UCSD-AML1 (cell line): ENCODE measurements at regions not wholly inside any gene's neighbourhood (a gene's known extent, or its start where the extent isn't known, plus 50 kb on each side); places are given as distances from the start of the nearest gene placed in this dataset.

Experiments used
- DNase-seq: peaks from one replicate; lab custom pipeline; 2025; ENCODE audit not compliant: unreplicated experiment; lab: John Stamatoyannopoulos, UW

- DNase-seq: no peak
Measured at GRCh38 chr13:86201477-86201876, 402.3 kb upstream of the SLITRK6 start.

GRCh38 chr13:86193281-86193680 is 394.1 kb upstream of the SLITRK6 start:
- no peak for DNase-seq

GRCh38 chr13:86188170-86188569 is 389.0 kb upstream of the SLITRK6 start:
- no peak for DNase-seq

- no peak for DNase-seq
Measured at GRCh38 chr13:86185636-86186035, 386.4 kb upstream of the SLITRK6 start.

GRCh38 chr13:86185107-86185506 is 385.9 kb upstream of the SLITRK6 start:
- DNase-seq: no peak

GRCh38 chr13:86174622-86175021 is 375.4 kb upstream of the SLITRK6 start:
- DNase-seq: no peak

GRCh38 chr13:86172961-86173360 is 373.7 kb upstream of the SLITRK6 start:
- no peak for DNase-seq

- no peak for DNase-seq
Measured at GRCh38 chr13:86161257-86161656, 362.0 kb upstream of the SLITRK6 start.

GRCh38 chr13:86155756-86156155 is 356.5 kb upstream of the SLITRK6 start:
- DNase-seq: no peak

GRCh38 chr13:86142080-86142479 is 342.9 kb upstream of the SLITRK6 start:
- DNase-seq: no peak

GRCh38 chr13:86135856-86136255 is 336.6 kb upstream of the SLITRK6 start:
- no peak for DNase-seq

GRCh38 chr13:86121881-86122280 is 322.7 kb upstream of the SLITRK6 start:
- no peak for DNase-seq

- DNase-seq: no peak
Measured at GRCh38 chr13:86109107-86109506, 309.9 kb upstream of the SLITRK6 start.

- no peak for DNase-seq
Measured at GRCh38 chr13:86108334-86108733, 309.1 kb upstream of the SLITRK6 start.

- no peak for DNase-seq
Measured at GRCh38 chr13:86098511-86098910, 299.3 kb upstream of the SLITRK6 start.

- no peak for DNase-seq
Measured at GRCh38 chr13:86095351-86095750, 296.1 kb upstream of the SLITRK6 start.

- DNase-seq: no peak
Measured at GRCh38 chr13:86090181-86090580, 291.0 kb upstream of the SLITRK6 start.

- no peak for DNase-seq
Measured at GRCh38 chr13:86087244-86087643, 288.0 kb upstream of the SLITRK6 start.

GRCh38 chr13:86085890-86086289 is 286.7 kb upstream of the SLITRK6 start:
- no peak for DNase-seq

GRCh38 chr13:86082121-86082520 is 282.9 kb upstream of the SLITRK6 start:
- DNase-seq: no peak

- no peak for DNase-seq
Measured at GRCh38 chr13:86080340-86080995, 281.2 kb upstream of the SLITRK6 start.

GRCh38 chr13:86066611-86067365 is 267.6 kb upstream of the SLITRK6 start:
- no peak for DNase-seq

- DNase-seq: no peak
Measured at GRCh38 chr13:86052141-86052540, 252.9 kb upstream of the SLITRK6 start.
